Urothelium cell line (cell line): ENCODE measurements at regions not wholly inside any gene's neighbourhood (a gene's known extent, or its start where the extent isn't known, plus 50 kb on each side); places are given as distances from the start of the nearest gene placed in this dataset.

Experiments used
- DNase-seq: peaks from one replicate; pipeline ENCODE4 v3.0.0; 2011; ENCODE audit warnings: low spot score, mixed read lengths
- FAIRE-seq: peaks from 2 replicates; lab custom pipeline; 2011; peaks lifted over from hg19 to GRCh38; lab: Jason Lieb, UNC

DNA sequence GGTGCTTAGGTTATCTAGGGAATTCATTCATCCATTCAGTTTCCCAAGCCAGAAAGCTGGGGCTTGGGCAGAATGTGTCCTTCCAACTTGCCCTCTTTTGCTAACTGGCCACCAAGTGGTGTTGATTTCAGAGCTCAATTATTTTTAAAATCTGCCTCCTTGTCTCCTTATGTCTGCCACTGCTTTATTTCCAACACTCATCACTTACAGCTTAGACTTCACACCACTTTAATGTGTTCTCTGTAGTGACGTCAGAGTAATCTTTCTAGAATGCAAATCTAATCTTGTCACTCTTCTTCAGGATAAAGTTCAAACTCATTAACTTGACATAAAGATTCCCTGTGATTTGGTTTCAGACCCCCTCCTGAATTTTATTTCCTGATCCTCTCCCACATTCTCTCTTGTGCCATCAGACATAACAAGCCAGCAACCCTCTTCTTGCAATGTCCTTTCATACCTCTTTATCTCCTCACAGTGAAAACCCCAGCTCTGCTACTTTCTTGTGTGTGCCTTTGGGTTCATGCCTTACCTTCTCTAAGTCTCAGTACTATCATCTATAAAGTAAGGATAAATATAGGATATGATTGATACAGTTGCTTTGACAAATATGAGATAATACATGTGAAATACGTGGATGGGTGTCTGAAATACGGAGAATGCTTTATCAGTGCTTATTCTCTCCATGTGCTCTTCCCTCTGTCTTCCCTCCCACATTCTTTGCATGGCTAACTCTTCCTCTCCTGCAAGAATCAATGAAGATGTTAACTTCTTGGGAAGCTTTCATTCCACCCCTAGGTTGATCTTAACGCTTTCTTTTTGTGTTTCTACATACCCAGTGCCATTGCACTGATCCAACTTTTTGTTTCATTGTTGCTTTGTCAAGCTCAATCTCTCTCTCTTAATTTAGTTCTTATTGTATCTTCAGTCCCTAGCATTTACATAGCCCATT, 522.7 kb upstream of the FZD8 start:
- DNase-seq (no peak), FAIRE-seq (no peak)

DNA sequence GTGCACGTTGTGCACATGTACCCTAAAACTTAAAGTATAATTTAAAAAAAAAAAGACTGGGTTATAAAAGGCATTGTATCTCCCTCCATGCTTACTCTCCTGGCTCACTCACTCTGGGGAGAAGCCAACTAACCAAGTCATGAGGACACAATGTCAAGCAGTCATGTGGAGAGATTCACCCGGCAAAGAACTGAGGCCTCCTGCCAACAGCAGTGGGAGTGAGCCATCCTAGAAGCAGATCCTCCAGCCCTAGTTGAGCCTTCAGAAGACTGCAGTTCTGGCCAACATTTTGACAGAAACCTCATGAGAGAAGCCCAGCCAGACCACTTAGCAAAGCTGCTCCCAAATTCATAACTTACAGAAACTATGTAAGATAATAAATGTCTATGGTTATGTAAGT, 521.7 kb upstream of the FZD8 start:
- no peak for FAIRE-seq
- no peak for DNase-seq

DNA sequence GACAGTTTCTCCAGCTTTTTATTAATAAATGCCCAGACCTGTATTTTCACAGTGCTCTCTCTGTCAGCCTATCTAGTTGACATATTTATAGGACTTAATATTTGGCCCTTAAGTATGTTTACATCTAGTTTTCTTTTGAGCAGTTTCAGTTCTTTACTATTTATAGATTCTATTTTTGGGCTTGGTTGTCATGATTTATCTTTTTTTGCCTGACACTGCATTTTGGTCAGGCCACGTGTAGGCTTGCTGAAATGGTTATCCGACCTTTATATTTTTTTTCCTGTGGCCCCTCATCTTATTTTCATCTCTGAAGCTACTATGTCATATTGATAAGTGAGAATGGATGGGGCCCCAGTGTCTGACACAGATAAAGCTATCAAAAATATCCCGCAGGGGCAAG, 515.4 kb upstream of the FZD8 start:
- no peak for FAIRE-seq
- DNase-seq: no peak

DNA sequence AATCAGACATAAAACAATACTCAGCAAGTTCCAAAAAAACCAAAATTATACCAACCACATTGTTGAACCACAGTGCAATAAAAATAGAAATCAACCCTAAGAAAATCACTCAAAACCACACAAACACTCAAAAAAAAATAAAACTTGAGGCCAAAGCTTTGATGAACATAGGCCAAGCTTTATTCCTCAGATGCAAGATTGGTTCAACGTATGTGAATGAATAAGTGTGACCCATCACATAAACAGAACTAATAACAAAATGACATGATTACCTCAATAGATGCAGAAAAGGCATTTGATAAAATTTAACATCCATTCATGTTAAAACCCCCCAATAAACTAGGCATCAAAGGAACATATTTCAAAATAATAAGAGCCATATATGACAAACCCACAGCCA, 506.1 kb upstream of the FZD8 start:
- DNase-seq (no peak), FAIRE-seq (no peak)

DNA sequence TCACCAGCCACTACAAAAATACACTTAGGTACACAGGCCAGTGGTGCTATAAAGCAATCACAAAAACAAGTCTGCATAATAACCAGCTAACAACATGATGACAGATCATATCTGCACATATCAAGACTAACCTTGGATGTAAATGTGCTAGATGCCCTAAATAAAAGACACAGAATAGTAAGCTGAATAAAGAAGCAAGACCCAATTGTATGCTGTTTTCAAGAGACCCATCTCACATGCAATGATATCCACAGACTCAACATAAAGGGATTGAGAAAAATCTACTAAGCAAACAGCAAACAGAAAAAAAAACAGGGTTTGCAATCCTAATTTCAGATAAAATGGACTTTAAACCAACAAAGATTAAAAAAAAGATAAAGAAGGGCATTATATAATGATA, 505.4 kb upstream of the FZD8 start:
- FAIRE-seq: no peak
- DNase-seq: no peak

DNA sequence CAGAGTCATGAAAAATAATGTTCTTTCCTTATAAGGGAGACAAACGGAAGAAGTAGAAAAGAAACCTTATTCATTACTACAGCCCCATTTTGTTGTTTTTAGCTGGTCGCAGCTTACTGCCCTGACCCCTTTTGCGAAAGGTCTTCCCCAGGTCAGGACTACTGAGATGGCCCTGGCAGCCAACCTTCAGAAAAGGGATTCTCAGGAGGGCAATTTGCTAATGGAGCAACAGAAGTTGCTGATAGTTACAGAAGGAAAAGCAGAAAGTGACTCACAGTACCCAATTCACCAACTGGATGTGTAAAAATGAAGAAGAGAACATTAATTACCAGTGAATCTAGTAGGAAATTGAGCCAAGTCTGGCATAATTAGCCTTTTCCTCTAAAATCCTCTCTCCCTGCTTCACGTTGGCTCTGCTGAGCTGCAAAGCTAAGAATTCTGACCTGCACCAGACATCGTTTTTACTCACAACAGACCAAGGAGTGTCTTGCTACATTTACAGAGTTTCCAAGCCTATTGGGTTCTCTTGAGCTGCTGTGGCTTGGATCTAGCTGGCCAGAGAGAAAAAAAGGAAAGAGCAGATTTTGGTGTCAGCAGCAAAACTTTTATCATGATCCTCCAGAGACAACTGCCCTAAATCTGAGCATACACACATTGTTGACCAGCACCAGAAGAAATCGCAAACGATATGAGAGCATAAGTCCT, 499.9 kb upstream of the FZD8 start:
- DNase-seq (no peak), FAIRE-seq (no peak)

DNA sequence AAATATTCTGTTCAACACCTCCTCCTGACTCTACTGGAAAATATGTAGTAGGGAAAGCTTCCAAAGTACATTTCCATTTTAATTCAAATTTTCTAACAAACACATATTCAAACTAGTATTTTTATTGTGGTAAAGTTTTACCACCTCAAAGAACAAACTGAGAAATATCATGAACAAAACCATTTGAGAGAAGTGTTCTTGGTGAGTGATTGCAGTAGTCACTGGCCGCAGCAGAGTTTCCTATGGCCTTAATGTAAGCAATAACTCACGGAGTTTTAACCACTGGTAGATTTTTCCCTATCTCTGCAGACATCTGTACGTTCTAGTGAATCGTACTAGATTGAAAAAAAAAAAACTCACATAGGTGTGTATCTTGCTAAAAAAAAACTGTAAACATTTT, 487.0 kb upstream of the FZD8 start:
- FAIRE-seq: no peak

DNA sequence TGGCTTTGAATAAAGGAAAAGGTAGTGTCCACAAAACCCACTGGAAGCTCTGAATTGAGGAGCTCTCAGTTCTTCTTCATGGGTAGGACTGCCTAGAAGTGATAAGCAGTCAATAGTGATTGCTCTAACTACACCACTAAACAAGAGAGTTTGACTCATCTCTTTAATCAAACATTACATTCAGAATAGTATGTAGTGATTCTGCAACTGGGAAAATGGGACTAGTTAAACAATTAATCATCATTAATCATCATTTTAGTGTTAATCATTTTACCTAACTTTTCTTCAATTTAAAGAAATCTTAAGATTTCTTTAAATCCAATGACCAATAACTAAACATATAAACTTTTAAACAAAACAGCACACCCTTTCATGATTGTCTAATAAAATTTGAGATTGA, 484.0 kb upstream of the FZD8 start:
- FAIRE-seq (no peak), DNase-seq (no peak)

More for the DNA sequence above, 487.0 kb upstream of the FZD8 start:
- no peak for DNase-seq

DNA sequence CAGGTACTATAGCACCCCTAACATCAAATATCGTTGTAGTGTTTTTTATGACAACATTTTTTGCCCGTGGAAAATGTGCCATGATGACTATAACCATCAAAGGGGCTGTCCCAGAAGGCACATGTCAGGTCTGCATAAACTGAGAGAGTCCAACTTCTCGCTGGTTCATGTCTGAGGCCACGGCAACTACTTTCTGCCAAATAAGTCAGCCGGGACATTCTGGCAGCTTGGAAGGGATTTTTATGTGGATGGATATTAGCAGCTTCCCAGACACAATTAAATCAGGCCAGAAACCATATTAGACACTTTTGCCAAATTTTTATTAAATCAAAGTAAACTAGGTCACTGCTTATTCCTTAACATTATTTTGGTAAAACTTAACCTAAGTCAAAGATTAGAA, 477.4 kb upstream of the FZD8 start:
- DNase-seq (no peak), FAIRE-seq (no peak)

DNA sequence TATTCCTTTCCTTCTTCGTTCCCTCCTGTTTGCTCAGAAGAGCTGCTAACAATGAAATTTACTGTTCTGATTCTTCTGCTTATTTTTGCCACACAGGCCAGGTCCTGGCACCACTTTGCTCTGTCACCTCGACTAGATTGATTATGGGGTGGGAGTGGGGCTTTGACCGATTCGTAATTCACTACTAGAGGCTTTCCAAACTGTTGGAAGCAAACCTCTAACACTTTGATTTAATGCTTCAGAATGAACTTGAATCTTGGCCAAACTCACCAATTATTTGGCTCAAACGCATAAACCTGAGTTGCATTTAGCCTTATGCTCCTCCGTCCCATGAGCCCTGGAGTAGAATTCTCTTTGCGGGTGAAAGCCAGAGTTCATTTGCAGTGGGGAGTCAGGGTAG, 476.2 kb upstream of the FZD8 start:
- FAIRE-seq (no peak), DNase-seq (no peak)

DNA sequence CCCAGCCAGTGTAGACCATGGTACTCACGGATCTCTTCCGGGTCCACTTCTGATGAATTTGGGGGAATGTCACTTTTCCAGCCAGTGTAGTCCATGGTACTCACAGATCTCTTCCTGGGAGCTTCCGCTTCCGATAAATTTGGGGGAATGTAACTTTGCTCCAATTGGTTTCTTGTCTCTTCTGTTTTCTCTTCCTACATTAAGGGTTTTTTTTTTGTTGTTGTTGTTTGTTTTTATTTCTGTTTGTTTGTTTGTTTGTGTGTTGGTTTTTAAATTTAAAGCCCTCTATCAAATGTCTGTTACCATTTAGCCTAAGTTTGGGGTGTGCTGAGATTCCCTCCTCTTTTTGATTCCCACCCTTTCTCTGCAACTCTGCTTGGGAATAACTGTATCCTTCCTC, 475.8 kb upstream of the FZD8 start:
- FAIRE-seq (no peak), DNase-seq (no peak)

DNA sequence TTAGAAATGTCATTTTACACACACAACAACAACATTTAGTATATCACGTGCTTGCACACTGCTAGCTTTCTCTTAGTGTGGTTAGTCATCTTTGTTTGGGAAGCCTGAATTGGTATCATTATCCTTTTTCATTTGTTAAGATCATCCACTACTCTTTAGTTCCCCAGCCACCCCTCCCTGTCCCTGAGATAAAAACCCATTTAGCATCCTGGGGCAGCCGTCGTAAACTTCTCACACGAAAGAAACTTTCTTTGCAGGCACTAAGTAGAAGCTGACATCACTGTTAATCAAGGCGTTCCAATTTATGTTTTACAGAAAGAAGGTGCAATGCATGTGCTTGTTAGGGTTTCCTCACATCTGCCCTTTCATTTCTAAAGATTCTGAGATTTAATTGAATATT, 475.1 kb upstream of the FZD8 start:
- DNase-seq (no peak), FAIRE-seq (no peak)

DNA sequence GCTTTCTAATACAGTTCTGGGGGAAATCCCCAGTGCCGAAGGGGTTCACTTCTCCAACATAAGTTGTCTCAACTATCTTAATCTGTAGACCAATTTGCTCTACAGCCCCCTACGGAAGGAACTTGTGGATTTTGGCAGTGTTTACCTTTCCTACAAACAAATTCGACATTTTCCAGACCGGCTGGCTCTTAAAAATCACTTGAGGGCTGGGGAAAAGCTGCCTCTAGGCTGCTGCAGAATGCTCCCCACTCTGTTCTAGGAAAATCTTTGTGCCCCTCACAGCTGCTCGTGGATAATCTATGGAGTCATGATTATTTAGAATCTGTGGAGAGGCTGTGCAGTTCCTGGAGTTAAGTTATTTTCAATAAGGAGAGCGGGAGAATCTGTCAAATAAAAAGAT, 474.6 kb upstream of the FZD8 start:
- no peak for FAIRE-seq
- no peak for DNase-seq

DNA sequence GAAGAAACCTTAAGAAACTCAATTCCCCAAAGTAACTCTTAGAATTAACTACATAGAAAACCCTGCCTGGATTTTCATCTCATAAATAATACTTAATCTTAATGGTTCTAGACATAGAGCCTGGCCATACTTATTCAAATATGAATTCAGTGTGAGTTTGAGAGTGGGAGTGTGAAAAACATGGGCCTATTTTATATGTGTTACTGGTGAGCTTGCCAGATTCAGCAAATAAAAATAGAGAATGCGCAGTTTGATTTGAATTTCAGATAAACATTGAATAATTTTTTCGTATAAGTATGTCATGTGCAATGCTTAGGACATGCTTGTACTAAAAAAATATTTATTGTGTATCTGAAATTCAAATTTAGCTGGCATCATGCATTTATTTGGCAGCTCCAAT, 473.9 kb upstream of the FZD8 start:
- no peak for FAIRE-seq
- no peak for DNase-seq

DNA sequence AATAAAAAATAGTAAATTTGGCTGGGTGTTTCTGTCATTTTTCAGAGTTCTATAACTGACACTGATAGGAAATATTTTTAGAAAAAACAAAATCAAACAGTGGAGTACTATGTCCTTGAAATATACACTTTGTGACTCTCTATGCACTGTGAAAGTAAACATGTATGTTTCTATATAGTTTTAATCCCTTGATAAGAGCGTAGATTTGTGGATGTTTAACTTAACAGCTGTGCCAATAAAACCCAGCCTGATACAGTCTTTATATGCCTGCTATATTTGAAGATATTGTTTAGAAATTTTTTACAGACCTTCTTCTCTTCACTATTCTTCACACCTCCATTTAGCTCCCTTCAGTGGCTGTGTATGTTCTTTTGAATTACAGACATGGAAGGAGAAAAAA, 473.3 kb upstream of the FZD8 start:
- FAIRE-seq (no peak), DNase-seq (no peak)

DNA sequence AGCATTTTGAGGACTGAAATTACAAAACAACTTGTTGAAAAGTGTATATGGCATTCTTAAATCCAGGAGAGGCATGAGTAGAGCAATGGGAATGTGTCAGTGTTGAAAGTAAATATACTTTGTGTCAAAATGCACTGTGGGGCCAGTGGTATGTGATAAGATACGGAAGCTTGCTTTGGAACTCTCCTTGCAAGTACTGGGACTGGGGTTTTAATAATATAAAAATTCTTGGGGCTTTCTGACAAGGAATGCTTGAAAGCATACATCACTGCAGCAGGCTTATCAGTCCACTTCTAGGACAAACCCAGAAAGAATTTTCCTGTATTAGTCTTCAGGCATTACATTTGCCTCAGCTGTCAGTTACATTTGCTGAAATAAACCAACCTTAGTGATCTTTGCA, 472.8 kb upstream of the FZD8 start:
- DNase-seq (no peak), FAIRE-seq (no peak)

DNA sequence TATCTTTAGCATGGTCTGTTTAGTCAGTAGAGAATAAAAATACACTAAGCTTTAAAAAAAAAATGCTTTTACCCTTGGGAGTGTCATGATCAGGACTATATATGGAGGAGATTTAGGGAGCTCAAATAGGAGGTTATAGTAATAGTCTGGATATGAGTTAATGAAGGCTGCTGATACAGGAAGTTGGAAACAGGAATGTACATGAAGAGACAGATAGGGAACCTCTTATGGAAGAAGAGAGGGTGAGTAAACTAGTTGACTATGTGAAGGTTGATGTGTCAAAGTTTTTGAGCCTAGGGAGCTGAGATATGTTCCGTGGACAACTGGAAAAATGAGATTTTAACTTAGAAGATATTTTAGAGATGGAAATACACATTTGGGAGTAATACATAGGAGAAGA, 472.0 kb upstream of the FZD8 start:
- FAIRE-seq: no peak
- DNase-seq: no peak

DNA sequence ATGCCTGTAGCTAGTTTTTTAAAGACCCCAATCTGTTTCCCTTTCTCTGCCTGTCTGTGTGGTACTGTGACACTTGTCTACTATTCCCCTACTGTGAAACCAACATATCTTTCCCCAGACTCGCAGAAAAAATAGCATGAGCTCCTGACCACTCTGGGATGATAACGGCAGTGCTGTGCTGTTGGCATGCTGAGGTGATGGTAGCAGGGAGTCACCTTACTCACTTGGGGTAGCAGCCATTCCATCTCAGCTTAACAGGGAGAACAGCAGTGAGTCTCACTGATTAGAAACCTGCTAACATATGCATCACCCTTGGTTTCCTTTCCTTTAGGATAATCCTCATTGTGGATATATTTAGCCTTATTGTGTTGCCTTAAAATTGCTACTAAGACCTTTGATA, 469.6 kb upstream of the FZD8 start:
- FAIRE-seq: no peak
- DNase-seq: no peak

DNA sequence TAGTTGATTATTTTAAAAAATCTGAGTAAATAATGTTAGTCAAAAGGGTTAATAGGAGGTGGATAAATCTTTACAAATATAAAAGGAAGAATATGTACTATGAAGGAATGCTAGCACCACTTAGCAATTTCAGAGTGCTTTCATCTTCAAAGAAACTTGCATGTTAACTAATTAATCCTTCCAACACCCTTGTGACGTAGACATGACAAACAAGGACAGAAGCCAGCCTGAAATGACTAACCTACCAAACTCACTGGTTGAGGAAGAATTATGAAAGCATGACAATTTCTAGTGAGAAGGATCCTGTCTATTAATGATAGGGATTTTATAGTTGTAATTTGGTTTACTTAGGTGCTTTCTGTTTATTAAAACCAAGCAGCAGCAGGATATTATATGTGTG, 468.0 kb upstream of the FZD8 start:
- no peak for DNase-seq

DNA sequence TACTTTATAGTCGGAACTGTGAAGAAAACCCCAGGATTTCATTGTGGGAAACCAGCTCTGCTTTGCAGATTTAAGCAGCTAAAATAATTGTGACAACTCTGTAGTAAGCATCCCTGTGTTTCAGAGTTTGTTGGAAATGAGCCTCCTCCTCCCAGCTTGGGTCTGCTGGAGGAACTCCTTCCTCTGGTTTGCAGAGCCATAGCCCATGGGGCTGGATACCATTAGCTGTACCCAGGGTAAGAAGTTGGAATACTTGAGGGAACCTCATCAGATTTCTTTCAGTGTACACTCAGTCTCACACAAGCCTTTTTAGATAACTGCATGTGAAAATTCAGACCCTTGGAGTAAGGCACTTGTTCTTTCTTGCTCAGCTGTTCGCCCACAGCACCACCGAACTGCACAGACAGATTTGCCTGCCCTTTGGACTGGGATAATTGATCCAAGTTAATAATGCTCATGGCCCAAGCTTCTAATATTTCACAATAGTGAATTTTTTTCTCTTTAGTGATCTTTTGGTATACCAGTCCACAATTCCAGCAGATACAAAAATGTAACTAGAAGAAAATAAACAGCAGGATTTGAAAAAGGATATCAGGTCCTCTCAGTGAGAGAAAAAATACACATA, 467.4 kb upstream of the FZD8 start:
- DNase-seq (no peak), FAIRE-seq (no peak)

More for the DNA sequence above, 468.0 kb upstream of the FZD8 start:
- no peak for FAIRE-seq

DNA sequence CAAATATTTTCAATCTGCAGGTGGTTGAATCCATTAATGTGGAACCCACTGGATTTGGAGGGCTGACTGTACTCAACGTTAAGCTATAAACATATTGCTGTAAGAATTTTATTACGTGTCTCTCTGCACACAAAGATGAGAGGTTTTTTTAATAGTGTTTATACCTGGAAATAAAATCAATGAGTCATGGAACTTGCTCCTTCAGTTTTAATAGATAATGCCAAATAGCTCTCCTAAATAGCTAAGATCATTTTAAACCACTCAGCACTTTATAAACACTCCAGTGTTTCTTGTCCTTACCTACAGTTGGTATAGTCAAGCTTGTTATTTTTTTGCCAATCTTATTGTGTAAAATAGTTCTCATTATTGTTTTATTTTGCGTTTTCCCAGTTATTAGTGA, 455.6 kb upstream of the FZD8 start:
- FAIRE-seq: no peak
- DNase-seq: no peak

DNA sequence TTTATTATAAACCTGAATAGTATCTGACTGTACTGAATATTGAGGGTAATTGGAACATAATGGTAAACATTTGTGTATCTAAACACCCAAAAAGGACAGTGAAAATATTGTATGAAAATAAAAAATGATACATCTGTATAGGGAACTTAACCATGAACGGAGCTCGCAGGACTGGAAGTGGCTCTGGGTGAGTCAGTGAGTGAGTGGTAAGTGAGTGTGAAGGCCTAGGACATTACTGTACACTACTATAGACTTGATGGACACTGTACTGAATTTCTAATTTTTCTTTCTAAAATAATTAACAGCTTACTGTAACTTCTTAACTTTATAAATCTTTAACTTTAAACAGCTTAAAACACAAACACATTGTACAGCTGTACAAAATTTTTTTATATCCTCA, 454.5 kb upstream of the FZD8 start:
- DNase-seq (no peak), FAIRE-seq (no peak)
